Neural cell (in vitro differentiated cells): ENCODE measurements at regions not wholly inside any gene's neighbourhood (a gene's known extent, or its start where the extent isn't known, plus 50 kb on each side); places are given as distances from the start of the nearest gene placed in this dataset.

Source experiments
- H2AFZ ChIP-seq: fragments of 200-600, 300-800 bp; sonication (generic), shearing (Covaris generic); 2 replicates; pipeline ENCODE4 v1.6.0; 2014; ENCODE audit warnings: low read depth, mild to moderate bottlenecking, antibody characterized with exemption, low read length, moderate library complexity
- H3F3A ChIP-seq: fragments of 200-600 bp; shearing (Covaris generic); 2 replicates; pipeline ENCODE4 v1.6.1; 2016; ENCODE audit warnings: mild to moderate bottlenecking, moderate library complexity, mixed read lengths, antibody characterized with exemption, low read length; ENCODE audit not compliant: insufficient read depth, poor library complexity, severe bottlenecking
- H3K27ac ChIP-seq: fragments of 200-600, 300-800 bp; sonication (generic), shearing (Covaris generic); 2 replicates; pipeline ENCODE4 v1.5.1; 2014; ENCODE audit warnings: mild to moderate bottlenecking, low read length, moderate library complexity
- H3K27me3 ChIP-seq: fragments of 300-800, 200-600 bp; sonication (generic), shearing (Covaris generic); 2 replicates; pipeline ENCODE4 v1.6.0; 2014; ENCODE audit warnings: mild to moderate bottlenecking, low read depth, low read length, moderate library complexity; ENCODE audit not compliant: insufficient read depth
- H3K36me3 ChIP-seq: fragments of 300-800, 200-600 bp; sonication (generic), shearing (Covaris generic); 2 replicates; pipeline ENCODE4 v1.5.1; 2014; ENCODE audit warnings: mild to moderate bottlenecking, antibody characterized with exemption, low read length, moderate library complexity; ENCODE audit not compliant: insufficient read depth
- H3K4me2 ChIP-seq: fragments of 300-800, 200-600 bp; sonication (generic), shearing (Covaris generic); 2 replicates; pipeline ENCODE4 v1.6.0; 2014; ENCODE audit warnings: mild to moderate bottlenecking, low read length
- H3K4me3 ChIP-seq: fragments of 300-800, 200-600 bp; sonication (generic), shearing (Covaris generic); 2 replicates; pipeline ENCODE4 v1.5.1; 2014; ENCODE audit warnings: mild to moderate bottlenecking, low read length, moderate library complexity
- H3K79me2 ChIP-seq: fragments of 200-600 bp; shearing (Covaris generic); replicated peaks from 2 replicates; pipeline ENCODE4 v1.6.0; 2014; ENCODE audit warnings: mild to moderate bottlenecking, low read length, moderate library complexity; ENCODE audit not compliant: insufficient read depth
- H3K9ac ChIP-seq: fragments of 300-800, 200-600 bp; sonication (generic), shearing (Covaris generic); 2 replicates; pipeline ENCODE4 v1.6.1; 2016; ENCODE audit warnings: mild to moderate bottlenecking, low read length, mixed read lengths
- H3K9me2 ChIP-seq: fragments of 200-600 bp; shearing (Covaris generic); 2 replicates; pipeline ENCODE4 v1.6.1; 2016; ENCODE audit warnings: mild to moderate bottlenecking, low read length, mixed read lengths; ENCODE audit not compliant: insufficient read depth
- H3K9me3 ChIP-seq: fragments of 200-600, 300-800 bp; sonication (generic), shearing (Covaris generic); 2 replicates; pipeline ENCODE4 v1.6.1; 2016; ENCODE audit warnings: mild to moderate bottlenecking, mixed run types, low read length, moderate library complexity, mixed read lengths
- H4K20me1 ChIP-seq: fragments of 200-600 bp; shearing (Covaris generic); 2 replicates; pipeline ENCODE4 v1.6.1; 2016; ENCODE audit warnings: mild to moderate bottlenecking, mixed run types; ENCODE audit not compliant: insufficient read depth
- EP300 ChIP-seq: fragments of 450-650 bp; conservative IDR thresholded peaks from 2 replicates; pipeline ENCODE4 v1.6.1; 2014; ENCODE audit warnings: antibody characterized with exemption, mild to moderate bottlenecking, moderate library complexity; ENCODE audit not compliant: poor library complexity, severe bottlenecking
- EZH2 ChIP-seq: fragments of 200-600, 300-800 bp; shearing (Covaris generic), sonication (generic); IDR thresholded peaks from 2 replicates; pipeline ENCODE4 v1.6.1; 2014; ENCODE audit warnings: antibody characterized with exemption, low read length, borderline replicate concordance, mild to moderate bottlenecking; ENCODE audit not compliant: insufficient read depth, poor library complexity, severe bottlenecking
- MXI1 ChIP-seq: fragments of 450-650 bp; conservative IDR thresholded peaks from 2 replicates; pipeline ENCODE4 v1.6.1; 2014; ENCODE audit warnings: antibody characterized with exemption, mild to moderate bottlenecking; ENCODE audit not compliant: poor library complexity, severe bottlenecking
- POLR2AphosphoS5 ChIP-seq: IDR thresholded peaks from 2 replicates; pipeline ENCODE4 v1.6.1; 2012
- RAD21 ChIP-seq: fragments of 450-650 bp; conservative IDR thresholded peaks from 2 replicates; pipeline ENCODE4 v1.6.1; 2014; ENCODE audit warnings: antibody characterized with exemption, mild to moderate bottlenecking, moderate library complexity
- SMC3 ChIP-seq: fragments of 450-650 bp; conservative IDR thresholded peaks from 2 replicates; pipeline ENCODE4 v1.6.1; 2014; ENCODE audit warnings: antibody characterized with exemption, mild to moderate bottlenecking, moderate library complexity; ENCODE audit not compliant: poor library complexity
- TAF1 ChIP-seq: IDR thresholded peaks from 2 replicates; pipeline ENCODE4 v1.6.1; 2012; ENCODE audit warnings: low read depth
- TF ChIP-seq, protein P1 (sequence below): fragments of 450-650 bp; IDR thresholded peaks from 2 replicates; pipeline ENCODE4 v1.5.1; 2014; ENCODE audit warnings: antibody characterized with exemption, mild to moderate bottlenecking, moderate library complexity; ENCODE audit not compliant: poor library complexity, severe bottlenecking
- TF ChIP-seq, protein P2 (sequence below): IDR thresholded peaks from 2 replicates; pipeline ENCODE4 v1.6.1; 2012; ENCODE audit warnings: borderline replicate concordance

DNA sequence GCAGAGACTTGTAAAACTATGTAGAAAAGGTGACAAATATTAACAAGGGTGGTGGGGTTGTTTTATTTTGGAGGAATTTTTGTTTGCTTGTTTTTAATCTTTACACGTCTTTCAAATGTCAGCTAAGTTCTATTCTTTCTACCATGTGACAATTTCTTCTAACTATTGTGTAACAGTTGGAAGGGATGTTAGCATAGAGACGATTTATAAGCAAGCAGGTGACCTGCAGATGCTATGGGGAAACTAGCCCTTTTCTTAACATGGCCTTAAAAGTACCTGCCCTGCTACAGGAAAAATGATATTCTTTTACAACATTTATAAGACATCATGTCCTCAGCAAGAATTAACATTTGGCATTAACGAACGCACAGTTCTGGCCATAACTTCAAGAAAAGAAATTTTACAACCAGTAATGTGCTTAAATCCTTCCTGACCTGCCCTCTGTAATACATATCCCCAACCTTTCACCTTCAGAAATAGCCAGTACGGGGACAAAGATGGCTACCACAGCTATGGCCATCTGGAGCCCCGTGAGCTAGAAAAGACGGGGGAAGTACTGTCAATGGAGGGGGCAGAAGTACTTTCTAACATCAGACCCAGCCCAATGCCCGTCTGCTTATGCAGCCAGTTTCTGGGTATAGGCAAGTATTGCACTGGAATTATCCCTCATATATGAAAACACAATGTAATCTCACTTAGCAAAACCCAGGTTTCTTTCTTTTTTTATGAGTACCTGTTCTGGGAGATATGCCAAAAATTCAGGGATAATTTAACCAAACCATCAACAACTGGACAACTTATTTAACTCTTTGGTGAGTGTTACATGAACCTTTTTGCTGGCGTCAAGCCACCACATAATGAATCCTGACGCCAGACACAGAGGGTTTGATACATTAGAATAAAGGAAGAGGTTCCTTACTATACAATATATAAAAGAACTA lies 67.7 kb upstream of the NR2F2 start:
- Histone ChIP-seq H4K20me1 (no peaks in the 10 kb centered on the region), H3K27ac (no peak overlapping the region), H3K36me3 (no peaks in the 10 kb centered on the region), H3K27me3 (no peaks in the 10 kb centered on the region), H3K79me2 (no peaks in the 10 kb centered on the region), H3F3A (no peaks in the 10 kb centered on the region), H2AFZ (no peak overlapping the region), H3K9me3 (no peaks in the 10 kb centered on the region), H3K4me3 (no peak overlapping the region), H3K4me2 (no peak overlapping the region), H3K9ac (no peak overlapping the region), H3K9me2 (no peaks in the 10 kb centered on the region)
- TF ChIP-seq SMC3 (no peak), POLR2AphosphoS5 (no peak), EP300 (no peak), RAD21 (no peak), MXI1 (no peak), TAF1 (no peak), EZH2 (no peak)
- TF ChIP-seq, protein P1, sequence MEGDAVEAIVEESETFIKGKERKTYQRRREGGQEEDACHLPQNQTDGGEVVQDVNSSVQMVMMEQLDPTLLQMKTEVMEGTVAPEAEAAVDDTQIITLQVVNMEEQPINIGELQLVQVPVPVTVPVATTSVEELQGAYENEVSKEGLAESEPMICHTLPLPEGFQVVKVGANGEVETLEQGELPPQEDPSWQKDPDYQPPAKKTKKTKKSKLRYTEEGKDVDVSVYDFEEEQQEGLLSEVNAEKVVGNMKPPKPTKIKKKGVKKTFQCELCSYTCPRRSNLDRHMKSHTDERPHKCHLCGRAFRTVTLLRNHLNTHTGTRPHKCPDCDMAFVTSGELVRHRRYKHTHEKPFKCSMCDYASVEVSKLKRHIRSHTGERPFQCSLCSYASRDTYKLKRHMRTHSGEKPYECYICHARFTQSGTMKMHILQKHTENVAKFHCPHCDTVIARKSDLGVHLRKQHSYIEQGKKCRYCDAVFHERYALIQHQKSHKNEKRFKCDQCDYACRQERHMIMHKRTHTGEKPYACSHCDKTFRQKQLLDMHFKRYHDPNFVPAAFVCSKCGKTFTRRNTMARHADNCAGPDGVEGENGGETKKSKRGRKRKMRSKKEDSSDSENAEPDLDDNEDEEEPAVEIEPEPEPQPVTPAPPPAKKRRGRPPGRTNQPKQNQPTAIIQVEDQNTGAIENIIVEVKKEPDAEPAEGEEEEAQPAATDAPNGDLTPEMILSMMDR, result no peak
- TF ChIP-seq, protein P2, sequence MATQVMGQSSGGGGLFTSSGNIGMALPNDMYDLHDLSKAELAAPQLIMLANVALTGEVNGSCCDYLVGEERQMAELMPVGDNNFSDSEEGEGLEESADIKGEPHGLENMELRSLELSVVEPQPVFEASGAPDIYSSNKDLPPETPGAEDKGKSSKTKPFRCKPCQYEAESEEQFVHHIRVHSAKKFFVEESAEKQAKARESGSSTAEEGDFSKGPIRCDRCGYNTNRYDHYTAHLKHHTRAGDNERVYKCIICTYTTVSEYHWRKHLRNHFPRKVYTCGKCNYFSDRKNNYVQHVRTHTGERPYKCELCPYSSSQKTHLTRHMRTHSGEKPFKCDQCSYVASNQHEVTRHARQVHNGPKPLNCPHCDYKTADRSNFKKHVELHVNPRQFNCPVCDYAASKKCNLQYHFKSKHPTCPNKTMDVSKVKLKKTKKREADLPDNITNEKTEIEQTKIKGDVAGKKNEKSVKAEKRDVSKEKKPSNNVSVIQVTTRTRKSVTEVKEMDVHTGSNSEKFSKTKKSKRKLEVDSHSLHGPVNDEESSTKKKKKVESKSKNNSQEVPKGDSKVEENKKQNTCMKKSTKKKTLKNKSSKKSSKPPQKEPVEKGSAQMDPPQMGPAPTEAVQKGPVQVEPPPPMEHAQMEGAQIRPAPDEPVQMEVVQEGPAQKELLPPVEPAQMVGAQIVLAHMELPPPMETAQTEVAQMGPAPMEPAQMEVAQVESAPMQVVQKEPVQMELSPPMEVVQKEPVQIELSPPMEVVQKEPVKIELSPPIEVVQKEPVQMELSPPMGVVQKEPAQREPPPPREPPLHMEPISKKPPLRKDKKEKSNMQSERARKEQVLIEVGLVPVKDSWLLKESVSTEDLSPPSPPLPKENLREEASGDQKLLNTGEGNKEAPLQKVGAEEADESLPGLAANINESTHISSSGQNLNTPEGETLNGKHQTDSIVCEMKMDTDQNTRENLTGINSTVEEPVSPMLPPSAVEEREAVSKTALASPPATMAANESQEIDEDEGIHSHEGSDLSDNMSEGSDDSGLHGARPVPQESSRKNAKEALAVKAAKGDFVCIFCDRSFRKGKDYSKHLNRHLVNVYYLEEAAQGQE, result no peak

DNA sequence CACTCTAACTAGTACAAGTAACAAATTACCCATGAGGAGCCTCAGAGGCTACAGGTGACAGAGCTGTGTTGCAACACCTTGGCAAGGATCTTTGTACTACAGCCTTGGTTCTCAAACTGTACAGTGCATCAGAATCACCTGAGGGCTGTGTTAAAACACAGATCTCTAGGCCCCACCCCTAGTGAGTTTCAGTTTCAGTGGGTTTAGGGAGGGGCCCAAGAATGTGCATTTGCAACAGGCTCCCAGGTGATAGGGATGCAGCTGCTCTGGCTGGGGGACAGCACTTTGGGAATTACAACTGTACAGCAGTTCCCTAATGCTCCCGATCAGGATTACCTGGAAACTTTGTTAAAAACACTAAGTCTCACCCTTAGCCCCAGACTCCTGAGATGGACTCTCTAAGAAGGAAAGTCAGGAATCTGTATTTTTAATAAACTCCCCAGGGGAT lies 66.1 kb upstream of the NR2F2 start:
- Histone ChIP-seq H4K20me1 (no peaks in the 10 kb centered on the region), H3K9ac (no peak overlapping the region), H3K79me2 (no peaks in the 10 kb centered on the region), H3K27ac (no peak overlapping the region), H3K36me3 (no peaks in the 10 kb centered on the region), H3K9me2 (no peaks in the 10 kb centered on the region), H3K4me3 (no peak overlapping the region), H3K9me3 (no peaks in the 10 kb centered on the region), H3K4me2 (no peak overlapping the region), H3F3A (no peaks in the 10 kb centered on the region), H3K27me3 (no peaks in the 10 kb centered on the region), H2AFZ (no peak overlapping the region)
- TF ChIP-seq RAD21 (no peak), MXI1 (no peak), EZH2 (no peak), TAF1 (no peak), POLR2AphosphoS5 (no peak), EP300 (no peak), SMC3 (no peak)
- TF ChIP-seq, protein P1, result no peak
- TF ChIP-seq, protein P2, result no peak
